ENCODE measurements at regions not wholly inside any gene's neighbourhood (a gene's known extent, or its start where the extent isn't known, plus 50 kb on each side); places are given as distances from the start of the nearest gene placed in this dataset.
"Not testable (repeated sequence)": the region's sequence is repeated elsewhere in the genome, so short reads cannot be mapped to it uniquely, and the experiment has no call there.

GRCh38 chr5:39779831-39780230, 355.1 kb upstream of the DAB2 start:
- no peak for DNase-seq

DNA sequence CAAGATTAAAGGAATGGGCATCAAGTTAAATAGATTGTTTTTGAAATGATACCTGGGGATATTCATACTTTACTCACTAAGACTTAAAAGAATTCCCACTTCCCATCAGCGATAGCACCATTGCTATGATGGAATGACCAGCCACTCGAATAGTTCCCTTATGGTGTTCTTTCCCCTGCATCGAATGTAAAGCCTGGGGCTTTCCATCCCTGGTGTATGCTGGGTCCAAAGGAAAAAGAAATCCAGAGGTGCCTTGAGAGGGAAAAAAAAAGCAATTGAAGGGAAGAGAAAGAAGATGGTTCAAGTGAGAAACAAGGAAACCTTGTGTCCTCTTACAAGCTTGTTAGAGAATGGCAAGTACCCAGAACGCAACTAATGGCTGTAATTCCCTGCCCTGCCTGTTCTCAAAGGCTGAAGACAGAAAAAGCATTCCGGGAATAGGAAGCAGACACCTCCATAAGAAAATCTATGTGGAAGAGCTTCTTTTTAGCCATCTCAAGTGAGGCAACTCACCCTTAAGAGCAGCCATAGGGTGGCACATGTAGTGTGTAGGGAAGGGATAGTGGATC, 351.1 kb upstream of the DAB2 start:
- no peak for DNase-seq

- DNase-seq, result no peak
These were observed 350.5 kb upstream of the DAB2 start for GRCh38 chr5:39775086-39775796.

- no peak for DNase-seq
These were observed 349.8 kb upstream of the DAB2 start for GRCh38 chr5:39774605-39775004.

DNA sequence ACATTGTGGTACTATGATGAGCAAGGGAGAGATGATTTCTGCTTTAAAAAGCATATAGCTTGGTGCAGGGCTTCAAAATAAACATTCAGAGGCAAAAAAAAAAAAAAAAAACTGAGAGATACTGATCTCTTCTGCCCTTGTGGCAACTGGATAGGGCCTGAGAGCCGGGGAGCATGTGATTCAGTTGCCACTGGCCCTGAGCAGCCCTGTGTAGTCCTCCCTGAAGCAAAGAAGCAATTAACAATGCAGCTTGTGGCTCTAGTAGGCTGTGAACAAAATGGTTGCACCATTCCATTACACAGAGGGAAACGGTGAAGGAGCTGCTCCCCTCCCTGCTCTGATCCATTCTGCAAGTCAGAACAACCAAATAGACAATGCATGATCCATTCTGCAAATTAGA, 347.5 kb upstream of the DAB2 start:
- DNase-seq, result no peak

DNA sequence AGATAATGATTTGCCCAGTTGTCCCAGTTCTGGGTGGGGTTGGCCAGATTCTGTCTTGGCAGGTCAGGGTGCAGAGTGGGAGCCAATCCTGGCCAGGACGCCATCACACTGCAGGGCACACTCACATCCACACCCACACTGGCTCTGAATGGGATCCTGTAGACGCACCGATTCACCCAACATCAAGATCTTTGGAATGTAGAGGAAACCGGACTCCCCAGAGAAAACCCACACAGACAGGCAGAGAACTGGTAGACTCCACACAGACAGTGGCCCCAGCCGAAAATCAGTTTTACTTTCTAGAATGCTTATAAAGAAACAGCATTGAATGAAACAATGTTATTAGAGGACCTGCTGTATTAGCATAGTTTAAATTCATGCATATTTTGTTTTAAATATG, 343.1 kb upstream of the DAB2 start:
- DNase-seq, result no peak

GRCh38 chr5:39765366-39765765, 340.6 kb upstream of the DAB2 start:
- no peak for DNase-seq

GRCh38 chr5:39762761-39763160, 338.0 kb upstream of the DAB2 start:
- no peak for DNase-seq

- no peak for DNase-seq
These were observed 336.6 kb upstream of the DAB2 start for GRCh38 chr5:39761199-39761950.

- no peak for DNase-seq
These were observed 335.8 kb upstream of the DAB2 start for GRCh38 chr5:39760385-39761198.

- DNase-seq, result no peak
These were observed 334.9 kb upstream of the DAB2 start for GRCh38 chr5:39759701-39760100.

GRCh38 chr5:39758426-39758825, 333.6 kb upstream of the DAB2 start:
- DNase-seq, result no peak

GRCh38 chr5:39757131-39757530, 332.4 kb upstream of the DAB2 start:
- no peak for DNase-seq

DNA sequence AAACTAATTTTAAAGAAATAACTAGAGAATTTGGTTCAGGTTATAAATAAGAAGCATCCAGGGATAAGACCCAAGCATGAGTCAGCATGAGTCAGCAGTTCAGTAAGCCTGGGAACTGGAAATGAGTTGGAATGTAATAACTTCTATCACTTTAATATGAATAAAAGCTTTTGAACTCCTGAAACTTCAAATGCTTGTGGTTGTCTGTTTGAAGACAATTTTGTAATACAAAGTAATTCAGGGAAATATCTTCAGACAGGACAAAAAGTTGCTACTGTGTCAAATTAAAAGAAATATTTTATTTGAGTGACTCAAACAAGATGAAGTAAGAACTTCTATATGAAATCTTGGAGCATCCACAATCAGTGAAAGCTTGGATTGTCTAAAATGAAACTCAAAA, 331.2 kb upstream of the DAB2 start:
- no peak for DNase-seq

- no peak for DNase-seq
These were observed 330.7 kb upstream of the DAB2 start for GRCh38 chr5:39755452-39755851.

GRCh38 chr5:39753747-39754146, 329.0 kb upstream of the DAB2 start:
- not testable (repeated sequence) for DNase-seq

GRCh38 chr5:39750661-39751060, 325.9 kb upstream of the DAB2 start:
- no peak for DNase-seq

DNA sequence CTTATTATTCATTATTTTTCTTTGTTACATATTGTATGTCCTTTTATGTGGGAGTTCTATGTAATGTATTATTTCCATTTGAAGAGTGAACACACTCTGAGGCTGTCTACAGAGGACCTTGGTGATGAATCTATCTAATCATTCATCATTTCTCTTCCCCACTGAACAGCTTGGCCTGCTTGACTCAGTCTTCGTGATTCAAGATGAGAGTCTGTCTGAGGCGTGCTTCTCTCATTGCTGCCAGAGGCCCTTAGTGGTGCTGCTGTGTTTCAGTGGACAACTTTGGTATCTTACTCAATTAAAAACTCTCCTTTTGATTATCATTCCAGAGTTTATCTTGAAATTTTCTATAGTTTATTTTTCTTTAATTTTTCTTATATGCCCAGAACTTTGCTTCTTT, 318.1 kb upstream of the DAB2 start:
- no peak for DNase-seq

DNA sequence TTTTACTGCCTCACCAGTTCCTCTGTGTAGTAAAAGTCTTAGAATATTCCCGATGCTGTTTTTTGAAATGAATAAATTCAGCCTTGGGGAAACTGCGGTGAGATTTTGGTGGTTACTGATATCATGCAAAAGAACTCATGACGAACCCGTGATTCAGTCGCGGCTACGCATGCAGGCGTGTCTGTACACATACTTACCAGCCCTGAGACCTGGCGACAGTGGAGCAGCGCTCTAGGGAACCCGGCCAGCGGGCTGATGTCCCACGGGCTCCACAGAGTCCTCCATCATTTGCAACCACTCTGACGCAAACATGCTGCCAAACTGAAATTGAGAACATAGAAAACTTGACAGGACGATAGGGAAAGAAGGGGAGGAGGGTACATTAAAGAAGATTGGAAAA, 315.6 kb upstream of the DAB2 start:
- DNase-seq, result no peak

DNA sequence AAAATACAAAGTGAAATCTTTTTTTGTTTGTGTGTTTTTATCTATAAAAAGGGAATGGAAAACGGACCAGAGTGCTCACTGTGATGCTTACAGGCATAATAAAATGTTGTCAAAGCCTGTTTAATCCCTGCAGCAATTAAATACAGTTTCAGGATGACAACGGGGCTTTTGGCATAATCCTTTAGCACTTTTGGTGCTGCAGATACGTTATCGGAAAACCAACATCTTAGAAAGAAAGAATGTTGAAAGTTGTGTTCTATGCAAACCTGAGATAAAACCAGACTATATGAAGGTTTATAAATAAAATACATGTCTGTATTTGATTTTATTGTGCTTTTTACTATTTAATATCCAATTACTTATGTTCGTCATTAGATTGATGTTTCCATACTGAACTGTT, 307.4 kb upstream of the DAB2 start:
- DNase-seq, result no peak

- DNase-seq, result no peak
These were observed 305.9 kb upstream of the DAB2 start for GRCh38 chr5:39730699-39731098.

GRCh38 chr5:39730006-39730405, 305.2 kb upstream of the DAB2 start:
- no peak for DNase-seq

DNA sequence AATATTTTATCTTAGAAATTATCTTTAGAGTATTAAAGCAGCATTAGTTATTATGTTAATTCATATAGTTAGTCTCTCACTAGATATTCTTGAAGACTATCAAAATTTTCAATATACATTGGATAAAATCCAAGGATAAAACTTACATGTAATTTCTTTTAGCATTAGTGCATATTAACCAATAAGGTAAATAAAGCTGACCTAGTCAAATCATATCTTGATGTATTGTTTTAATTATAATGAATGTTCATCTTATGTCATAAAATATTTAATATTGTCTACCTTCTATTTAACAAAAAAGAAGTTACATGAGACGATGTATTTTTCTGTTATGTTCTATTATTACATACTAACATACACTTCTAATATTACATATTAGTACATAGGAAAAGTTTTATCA, 301.7 kb upstream of the DAB2 start:
- DNase-seq, result no peak
